PC-9 (cell line): ENCODE measurements at regions not wholly inside any gene's neighbourhood (a gene's known extent, or its start where the extent isn't known, plus 50 kb on each side); places are given as distances from the start of the nearest gene placed in this dataset.

ENCODE experiments used
- BruUV-seq: library from RNA; stranded (reverse); fragments of 400-500 nt; replicated peaks from 2 replicates; lab custom pipeline; 2021; lab: Mats Ljungman, UMichigan
- CTCF ChIA-PET: fragments of 300-600 bp; sonication (Branson Sonifier 250); formaldehyde crosslinking; loops from one replicate; lab custom pipeline; 2022; ENCODE audit warnings: antibody characterized with exemption; lab: Charles Lee
- POLR2A ChIA-PET: fragments of 300-600 bp; sonication (Branson Sonifier 250); formaldehyde crosslinking; loops from one replicate; lab custom pipeline; 2022; ENCODE audit warnings: antibody characterized with exemption; ENCODE audit not compliant: unreplicated experiment; lab: Charles Lee
- DNase-seq, 2 experiments: peaks; one replicate each; pipeline versions ENCODE4 v3.0.0 to v3.0.0-alpha.2; 2015 to 2022; ENCODE audit warnings: mixed read lengths in 1 of 2
- H2AFZ ChIP-seq: fragments of 200-600 bp; sonication (generic); 2 replicates; pipeline ENCODE4 v1.8.1; 2017; ENCODE audit warnings: antibody characterized with exemption
- H3F3A ChIP-seq: fragments of 200-600 bp; sonication (generic); 2 replicates; pipeline ENCODE4 v1.8.1; 2017; ENCODE audit warnings: antibody characterized with exemption, mild to moderate bottlenecking, low read depth; ENCODE audit not compliant: insufficient read depth
- H3K27ac ChIP-seq: fragments of 200-600 bp; sonication (generic); 2 replicates; pipeline ENCODE4 v1.6.1; 2016; ENCODE audit warnings: mixed run types
- H3K27me3 ChIP-seq: fragments of 200-600 bp; sonication (generic); 2 replicates; pipeline ENCODE4 v1.6.1; 2016; ENCODE audit warnings: low read depth, mixed run types; ENCODE audit not compliant: insufficient read depth
- H3K36me3 ChIP-seq: fragments of 200-600 bp; sonication (generic); 2 replicates; pipeline ENCODE4 v1.6.1; 2016; ENCODE audit warnings: low read depth, mixed run types
- H3K4me1 ChIP-seq: fragments of 200-600 bp; sonication (generic); replicated peaks from 2 replicates; pipeline ENCODE4 v1.6.1; 2016; ENCODE audit warnings: mixed run types; ENCODE audit not compliant: insufficient read depth
- H3K4me2 ChIP-seq: fragments of 200-600 bp; sonication (generic); 2 replicates; pipeline ENCODE4 v1.6.1; 2017; ENCODE audit warnings: mixed run types
- H3K4me3 ChIP-seq: fragments of 200-600 bp; sonication (generic); 2 replicates; pipeline ENCODE4 v1.6.1; 2016; ENCODE audit warnings: mixed run types
- H3K79me2 ChIP-seq: fragments of 200-600 bp; sonication (generic); 2 replicates; pipeline ENCODE4 v1.6.1; 2017; ENCODE audit warnings: low read depth, mixed run types
- H3K9me2 ChIP-seq: fragments of 200-600 bp; sonication (generic); 2 replicates; pipeline ENCODE4 v1.8.1; 2017; ENCODE audit warnings: mild to moderate bottlenecking; ENCODE audit not compliant: insufficient read depth
- H3K9me3 ChIP-seq: fragments of 200-600 bp; sonication (generic); 2 replicates; pipeline ENCODE4 v1.8.1; 2016; ENCODE audit warnings: low read depth; ENCODE audit not compliant: insufficient read depth
- H4K20me1 ChIP-seq: fragments of 200-600 bp; sonication (generic); 2 replicates; pipeline ENCODE4 v1.8.1; 2017; ENCODE audit not compliant: insufficient read depth
- CTCF ChIP-seq: fragments of 200-600 bp; sonication (generic); conservative IDR thresholded peaks from 2 replicates; pipeline ENCODE4 v1.6.1; 2017; ENCODE audit warnings: mixed run types, antibody characterized with exemption, mild to moderate bottlenecking, moderate library complexity
- EZH2 ChIP-seq: fragments of 200-600 bp; sonication (generic); IDR thresholded peaks from 2 replicates; pipeline ENCODE4 v1.8.0; 2017; ENCODE audit warnings: antibody characterized with exemption, low read depth
- intact Hi-C: fragments of 100-400 bp; cut with micrococcal nuclease; formaldehyde crosslinking; loops from one replicate; pipeline ENCODE4 v1.10.0; 2022; ENCODE audit not compliant: unreplicated experiment

GRCh38 chr10:59098831-59099452, 77.5 kb upstream of the PHYHIPL start:
- no TSS peak for BruUV-seq
- no peaks in the 10 kb centered on the region for H3K4me1 ChIP-seq
- H3K9me2 ChIP-seq: no peaks in the 10 kb centered on the region; the same call in 1 of the 2 replicates
- intact Hi-C loops: no loop called here
- H3K9me3 ChIP-seq: no peaks in the 10 kb centered on the region
- H3K27me3 ChIP-seq: no peaks in the 10 kb centered on the region
- no peaks in the 10 kb centered on the region for H4K20me1 ChIP-seq
- ChIA-PET POLR2A (no interaction called here), CTCF (no interaction called here)
- no peak overlapping the region for H3K4me3 ChIP-seq
- no peak overlapping the region for H3K27ac ChIP-seq
- H3K79me2 ChIP-seq: no peaks in the 10 kb centered on the region
- DNase-seq: no peak
- H3K4me2 ChIP-seq: no peak overlapping the region
- H3F3A ChIP-seq: no peaks in the 10 kb centered on the region
- no peak for TF ChIP-seq CTCF
- no peak for TF ChIP-seq EZH2
- H3K36me3 ChIP-seq: no peaks in the 10 kb centered on the region
- H2AFZ ChIP-seq: no peak overlapping the region

GRCh38 chr10:59099481-59099880, 77.0 kb upstream of the PHYHIPL start:
- Histone ChIP-seq H3K9me2 (no peaks in the 10 kb centered on the region; the same call in 1 of the 2 replicates), H3K27ac (no peak overlapping the region), H3F3A (no peaks in the 10 kb centered on the region), H3K27me3 (no peaks in the 10 kb centered on the region), H4K20me1 (no peaks in the 10 kb centered on the region), H3K79me2 (no peaks in the 10 kb centered on the region), H3K4me2 (no peak overlapping the region), H3K36me3 (no peaks in the 10 kb centered on the region), H3K4me3 (no peak overlapping the region), H3K9me3 (no peaks in the 10 kb centered on the region), H2AFZ (no peak overlapping the region), H3K4me1 (no peaks in the 10 kb centered on the region)
- DNase-seq: no peak
- intact Hi-C loops: no loop called here
- ChIA-PET CTCF (no interaction called here), POLR2A (no interaction called here)
- no TSS peak for BruUV-seq
- TF ChIP-seq EZH2 (no peak), CTCF (no peak)

- Histone ChIP-seq H3K4me3 (no peak overlapping the region), H4K20me1 (no peaks in the 10 kb centered on the region), H3K27me3 (no peaks in the 10 kb centered on the region), H3K36me3 (no peaks in the 10 kb centered on the region), H2AFZ (no peak overlapping the region), H3K79me2 (no peaks in the 10 kb centered on the region), H3K9me3 (no peaks in the 10 kb centered on the region), H3F3A (no peaks in the 10 kb centered on the region), H3K9me2 (no peaks in the 10 kb centered on the region; the same call in 1 of the 2 replicates), H3K4me2 (no peak overlapping the region), H3K4me1 (no peaks in the 10 kb centered on the region), H3K27ac (no peak overlapping the region)
- intact Hi-C loops: no loop called here
- no peak for DNase-seq
- TF ChIP-seq CTCF (no peak), EZH2 (no peak)
- ChIA-PET POLR2A (no interaction called here), CTCF (no interaction called here)
- BruUV-seq: no TSS peak
Observed at GRCh38 chr10:59102394-59102793, 74.0 kb upstream of the PHYHIPL start.
